AG08395 (cell line): ENCODE measurements at regions not wholly inside any gene's neighbourhood (a gene's known extent, or its start where the extent isn't known, plus 50 kb on each side); places are given as distances from the start of the nearest gene placed in this dataset.
A peak's percentile ranks its signal among the peaks of the same experiment; 100 is the strongest.
"Not testable (repeated sequence)": the region's sequence is repeated elsewhere in the genome, so short reads cannot be mapped to it uniquely, and the experiment has no call there.

Source experiments
- DNase-seq: peaks from one replicate; pipeline ENCODE4 v3.0.0; 2012; ENCODE audit warnings: mixed read lengths, low spot score

- no peak for DNase-seq
Measured at GRCh38 chr4:72942565-72942964, 127.0 kb downstream of the COX18 start.

GRCh38 chr4:72938516-72938915 is 131.0 kb downstream of the COX18 start:
- no peak for DNase-seq

GRCh38 chr4:72935462-72935861 is 134.1 kb downstream of the COX18 start:
- no peak for DNase-seq

GRCh38 chr4:72933029-72933428 is 136.5 kb downstream of the COX18 start:
- DNase-seq: no peak

GRCh38 chr4:72931346-72931745 is 138.2 kb downstream of the COX18 start:
- DNase-seq: no peak

GRCh38 chr4:72929596-72930274 is 139.8 kb downstream of the COX18 start:
- DNase-seq: not testable (repeated sequence)

GRCh38 chr4:72924814-72925213 is 144.7 kb downstream of the COX18 start:
- no peak for DNase-seq

- DNase-seq: no peak
Measured at GRCh38 chr4:72919937-72920336, 149.6 kb downstream of the COX18 start.

GRCh38 chr4:72919464-72919863 is 150.1 kb downstream of the COX18 start:
- DNase-seq: no peak

- DNase-seq: no peak
Measured at GRCh38 chr4:72918362-72918761, 151.2 kb downstream of the COX18 start.

GRCh38 chr4:72911316-72911715 is 158.2 kb downstream of the COX18 start:
- DNase-seq: no peak

GRCh38 chr4:72909461-72909860 is 160.1 kb downstream of the COX18 start:
- peak; percentile 15 for DNase-seq

- no peak for DNase-seq
Measured at GRCh38 chr4:72902354-72902753, 167.2 kb downstream of the COX18 start.

- DNase-seq: no peak
Measured at GRCh38 chr4:72901553-72901952, 168.0 kb downstream of the COX18 start.

- peak; percentile 3 for DNase-seq
Measured at GRCh38 chr4:72900952-72901351, 168.6 kb downstream of the COX18 start.

- no peak for DNase-seq
Measured at GRCh38 chr4:72899621-72900020, 169.9 kb downstream of the COX18 start.

- DNase-seq: no peak
Measured at GRCh38 chr4:72899214-72899613, 170.3 kb downstream of the COX18 start.

- peak; percentile 85 for DNase-seq
Measured at GRCh38 chr4:72896515-72896914, 173.0 kb downstream of the COX18 start.

- DNase-seq: no peak
Measured at GRCh38 chr4:72895408-72895807, 174.1 kb downstream of the COX18 start.

GRCh38 chr4:72893354-72894066 is 176.0 kb downstream of the COX18 start:
- DNase-seq: no peak

- DNase-seq: no peak
Measured at GRCh38 chr4:72888331-72888730, 181.2 kb downstream of the COX18 start.

GRCh38 chr4:72887152-72887551 is 182.4 kb downstream of the COX18 start:
- DNase-seq: no peak

- DNase-seq: peak; percentile 3
Measured at GRCh38 chr4:72886602-72887001, 182.9 kb downstream of the COX18 start.

GRCh38 chr4:72884225-72884624 is 185.3 kb downstream of the COX18 start:
- not testable (repeated sequence) for DNase-seq
